Testis (tissue), 2 donors: ENCODE measurements at regions not wholly inside any gene's neighbourhood (a gene's known extent, or its start where the extent isn't known, plus 50 kb on each side); places are given as distances from the start of the nearest gene placed in this dataset.

Experiments
- CTCF ChIP-seq, 3 experiments: fragments of 450-650 bp in 2 of 3; fragments of 200-600 bp in 1 of 3; sonication (generic) in 1 of 3; IDR thresholded peaks; one replicate each; pipeline ENCODE4 v1.5.1; 2016 to 2019; ENCODE audit warnings: antibody characterized with exemption in 3 of 3, mild to moderate bottlenecking in 2 of 3, moderate library complexity in 1 of 3
- POLR2A ChIP-seq: fragments of 450-650 bp; IDR thresholded peaks from one replicate; pipeline ENCODE4 v1.6.1; 2017; ENCODE audit warnings: antibody characterized with exemption, mild to moderate bottlenecking, moderate library complexity

- TF ChIP-seq CTCF (IDR thresholded peaks at IDR 0.05) (no peak), POLR2A (no peak)
Measured at GRCh38 chr20:12353842-12354241, 436.1 kb downstream of the BTBD3 start.
